ENCODE measurements at regions not wholly inside any gene's neighbourhood (a gene's known extent, or its start where the extent isn't known, plus 50 kb on each side); places are given as distances from the start of the nearest gene placed in this dataset.

- ATAC-seq (replicated peaks), result no peak
- Mint-ChIP-seq H3K27ac (no peak overlapping the region), H3K27me3 (no peaks in the 10 kb centered on the region)
Observed at GRCh38 chr15:46858150-46858549, 859.2 kb upstream of the SEMA6D start.

GRCh38 chr15:46861796-46862195 lies 855.5 kb upstream of the SEMA6D start:
- Mint-ChIP-seq H3K4me1 (ENCODE audit: low read depth in 2 of 2) (no peaks in the 10 kb centered on the region), H3K27me3 (no peaks in the 10 kb centered on the region), H3K9me3 (peaks cover 12 to 28% of the 10 kb centered on the region in 2 donors), H3K27ac (no peak overlapping the region), H3K36me3 (ENCODE audit: insufficient read depth) (no peaks in the 10 kb centered on the region), H3K4me3 (no peak overlapping the region)
- DNase-seq (no peak), ATAC-seq (replicated peaks) (no peak)

More at GRCh38 chr15:46858150-46858549, 859.2 kb upstream of the SEMA6D start:
- Mint-ChIP-seq H3K9me3 (peaks cover 7 to 28% of the 10 kb centered on the region in 2 donors), H3K36me3 (ENCODE audit: insufficient read depth) (no peaks in the 10 kb centered on the region), H3K4me3 (no peak overlapping the region), H3K4me1 (ENCODE audit: low read depth in 2 of 2) (no peaks in the 10 kb centered on the region)
- no peak for DNase-seq

GRCh38 chr15:46865155-46865554 lies 852.1 kb upstream of the SEMA6D start:
- no peaks in the 10 kb centered on the region for H3K36me3 Mint-ChIP-seq (ENCODE audit: insufficient read depth)
- ATAC-seq (replicated peaks), result no peak

GRCh38 chr15:46872286-46872980 lies 844.9 kb upstream of the SEMA6D start:
- no peaks in the 10 kb centered on the region for H3K36me3 Mint-ChIP-seq (ENCODE audit: insufficient read depth)
- no peak overlapping the region for H3K4me3 Mint-ChIP-seq
- no peaks in the 10 kb centered on the region for H3K9me3 Mint-ChIP-seq
- DNase-seq, result no peak
- H3K27me3 Mint-ChIP-seq, result no peaks in the 10 kb centered on the region
- no peaks in the 10 kb centered on the region for H3K4me1 Mint-ChIP-seq (ENCODE audit: low read depth in 2 of 2)
- H3K27ac Mint-ChIP-seq, result no peak overlapping the region
- ATAC-seq (replicated peaks), result no peak

More at GRCh38 chr15:46865155-46865554, 852.1 kb upstream of the SEMA6D start:
- Mint-ChIP-seq H3K27ac (no peak overlapping the region), H3K27me3 (no peaks in the 10 kb centered on the region), H3K9me3 (peaks cover 12 to 21% of the 10 kb centered on the region in 2 donors), H3K4me1 (ENCODE audit: low read depth in 2 of 2) (no peaks in the 10 kb centered on the region), H3K4me3 (no peak overlapping the region)
- DNase-seq, result no peak

GRCh38 chr15:46872981-46873330 lies 844.3 kb upstream of the SEMA6D start:
- ATAC-seq (replicated peaks), result no peak
- Mint-ChIP-seq H3K9me3 (no peaks in the 10 kb centered on the region), H3K27me3 (no peaks in the 10 kb centered on the region), H3K36me3 (ENCODE audit: insufficient read depth) (no peaks in the 10 kb centered on the region), H3K27ac (no peak overlapping the region), H3K4me1 (ENCODE audit: low read depth in 2 of 2) (no peaks in the 10 kb centered on the region), H3K4me3 (no peak overlapping the region)
- DNase-seq, result no peak

GRCh38 chr15:46879032-46879770 lies 838.1 kb upstream of the SEMA6D start:
- Mint-ChIP-seq H3K4me3 (no peak overlapping the region), H3K27me3 (no peaks in the 10 kb centered on the region), H3K4me1 (ENCODE audit: low read depth in 2 of 2) (no peaks in the 10 kb centered on the region), H3K9me3 (peaks cover 8 to 16% of the 10 kb centered on the region in 2 donors), H3K27ac (no peak overlapping the region), H3K36me3 (ENCODE audit: insufficient read depth) (no peaks in the 10 kb centered on the region)
- DNase-seq (no peak), ATAC-seq (replicated peaks) (no peak)

- DNase-seq, result no peak
- ATAC-seq (replicated peaks), result no peak
- Mint-ChIP-seq H3K9me3 (peaks cover 9 to 16% of the 10 kb centered on the region in 2 donors), H3K27ac (no peak overlapping the region), H3K4me1 (ENCODE audit: low read depth in 2 of 2) (no peaks in the 10 kb centered on the region), H3K27me3 (no peaks in the 10 kb centered on the region), H3K36me3 (ENCODE audit: insufficient read depth) (no peaks in the 10 kb centered on the region), H3K4me3 (no peak overlapping the region)
Observed at GRCh38 chr15:46880791-46881190, 836.5 kb upstream of the SEMA6D start.

- H3K27ac Mint-ChIP-seq, result no peak overlapping the region
- ATAC-seq (replicated peaks) (no peak), DNase-seq (no peak)
- H3K9me3 Mint-ChIP-seq, result peaks cover 7 to 17% of the 10 kb centered on the region in 2 donors
- no peaks in the 10 kb centered on the region for H3K4me1 Mint-ChIP-seq (ENCODE audit: low read depth in 2 of 2)
- no peaks in the 10 kb centered on the region for H3K27me3 Mint-ChIP-seq
- no peak overlapping the region for H3K4me3 Mint-ChIP-seq
- no peaks in the 10 kb centered on the region for H3K36me3 Mint-ChIP-seq (ENCODE audit: insufficient read depth)
Observed at GRCh38 chr15:46892621-46893160, 824.6 kb upstream of the SEMA6D start.

- Mint-ChIP-seq H3K4me3 (no peak overlapping the region), H3K27me3 (no peaks in the 10 kb centered on the region), H3K4me1 (ENCODE audit: low read depth in 2 of 2) (no peaks in the 10 kb centered on the region), H3K27ac (no peak overlapping the region), H3K9me3 (peaks cover 9 to 17% of the 10 kb centered on the region in 2 donors), H3K36me3 (ENCODE audit: insufficient read depth) (no peaks in the 10 kb centered on the region)
- no peak for ATAC-seq (replicated peaks)
- no peak for DNase-seq
Observed at GRCh38 chr15:46894644-46895043, 822.7 kb upstream of the SEMA6D start.

GRCh38 chr15:46897266-46897665 lies 820.0 kb upstream of the SEMA6D start:
- no peak overlapping the region for H3K27ac Mint-ChIP-seq
- H3K9me3 Mint-ChIP-seq, result peaks cover 16 to 34% of the 10 kb centered on the region in 2 donors
- no peaks in the 10 kb centered on the region for H3K27me3 Mint-ChIP-seq
- ATAC-seq (replicated peaks), result no peak
- no peak overlapping the region for H3K4me3 Mint-ChIP-seq
- no peak for DNase-seq
- no peaks in the 10 kb centered on the region for H3K4me1 Mint-ChIP-seq (ENCODE audit: low read depth in 2 of 2)
- H3K36me3 Mint-ChIP-seq (ENCODE audit: insufficient read depth), result no peaks in the 10 kb centered on the region

GRCh38 chr15:46901001-46901400 lies 816.3 kb upstream of the SEMA6D start:
- ATAC-seq (replicated peaks), result no peak

GRCh38 chr15:46917721-46918252 lies 799.5 kb upstream of the SEMA6D start:
- Mint-ChIP-seq H3K9me3 (peaks cover 6 to 19% of the 10 kb centered on the region in 2 donors), H3K4me1 (ENCODE audit: low read depth in 2 of 2) (no peaks in the 10 kb centered on the region), H3K36me3 (ENCODE audit: insufficient read depth) (no peaks in the 10 kb centered on the region), H3K4me3 (no peak overlapping the region), H3K27me3 (no peaks in the 10 kb centered on the region), H3K27ac (no peak overlapping the region)
- no peak for DNase-seq
- ATAC-seq (replicated peaks), result no peak

More at GRCh38 chr15:46901001-46901400, 816.3 kb upstream of the SEMA6D start:
- no peak for DNase-seq
- H3K27me3 Mint-ChIP-seq, result no peaks in the 10 kb centered on the region
- no peaks in the 10 kb centered on the region for H3K36me3 Mint-ChIP-seq (ENCODE audit: insufficient read depth)
- no peak overlapping the region for H3K27ac Mint-ChIP-seq
- H3K4me3 Mint-ChIP-seq, result no peak overlapping the region
- peaks cover 10 to 22% of the 10 kb centered on the region in 2 donors for H3K9me3 Mint-ChIP-seq
- H3K4me1 Mint-ChIP-seq (ENCODE audit: low read depth in 2 of 2), result no peaks in the 10 kb centered on the region

- H3K27ac Mint-ChIP-seq, result no peak overlapping the region
Observed at GRCh38 chr15:46918462-46919140, 798.7 kb upstream of the SEMA6D start.

More at GRCh38 chr15:46918462-46919140, 798.7 kb upstream of the SEMA6D start:
- Mint-ChIP-seq H3K27me3 (no peaks in the 10 kb centered on the region), H3K4me3 (no peak overlapping the region), H3K36me3 (ENCODE audit: insufficient read depth) (no peaks in the 10 kb centered on the region), H3K4me1 (ENCODE audit: low read depth in 2 of 2) (no peaks in the 10 kb centered on the region), H3K9me3 (peaks cover 9 to 27% of the 10 kb centered on the region in 2 donors)
- no peak for ATAC-seq (replicated peaks)
- DNase-seq, result no peak
